Fibroblast of the conjunctiva (primary cell): ENCODE measurements at regions not wholly inside any gene's neighbourhood (a gene's known extent, or its start where the extent isn't known, plus 50 kb on each side); places are given as distances from the start of the nearest gene placed in this dataset.

ENCODE experiments used
- DNase-seq: peaks from one replicate; pipeline ENCODE4 v3.0.0-alpha.2; 2010; ENCODE audit warnings: low read depth

DNA sequence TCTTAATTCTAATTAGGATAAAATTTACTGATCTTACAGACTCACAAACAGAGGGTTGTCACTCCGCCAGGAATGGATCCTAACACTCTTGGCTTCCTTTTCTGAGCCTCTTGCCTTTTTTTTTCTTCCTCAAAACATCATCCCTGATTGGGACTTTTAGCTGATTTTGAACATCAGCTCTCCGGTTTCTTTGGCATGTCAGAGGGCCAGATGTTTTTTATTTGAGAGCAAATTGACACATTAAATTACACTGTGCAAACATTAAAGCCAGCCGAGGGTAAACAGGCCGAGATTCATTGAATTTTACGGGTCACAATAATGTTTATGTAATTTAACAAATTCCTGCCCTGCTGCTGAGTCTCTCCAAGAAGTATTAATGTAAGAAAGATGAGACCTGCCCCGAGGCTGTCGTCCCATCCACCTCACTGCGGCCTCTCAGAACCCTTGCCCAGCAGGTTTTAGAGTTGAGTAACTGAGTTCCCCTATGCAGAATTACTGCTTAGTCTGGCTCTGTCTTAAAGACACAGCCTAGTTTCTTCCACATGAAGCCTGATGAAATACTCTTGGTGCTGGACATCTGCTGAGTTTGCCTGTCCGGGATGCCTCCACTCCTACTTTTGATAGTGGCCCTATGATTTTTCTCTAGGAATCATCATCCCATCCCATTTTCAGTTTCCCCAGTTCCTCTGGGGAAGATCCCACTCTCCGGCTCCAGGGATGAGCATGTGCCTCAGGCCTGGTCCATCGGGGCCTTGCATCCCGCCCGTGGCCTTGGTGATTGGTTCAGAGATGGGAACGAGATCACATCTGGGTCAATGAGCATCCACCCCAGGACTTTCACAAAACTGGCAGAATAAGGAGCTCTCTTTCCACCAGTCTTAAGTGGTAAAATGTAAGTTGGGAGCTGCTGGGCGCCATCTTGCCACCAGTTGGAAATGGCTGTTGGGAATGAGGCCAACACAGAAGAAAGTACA lies 226.6 kb upstream of the TLE3 start:
- DNase-seq = peak; percentile 90

DNA sequence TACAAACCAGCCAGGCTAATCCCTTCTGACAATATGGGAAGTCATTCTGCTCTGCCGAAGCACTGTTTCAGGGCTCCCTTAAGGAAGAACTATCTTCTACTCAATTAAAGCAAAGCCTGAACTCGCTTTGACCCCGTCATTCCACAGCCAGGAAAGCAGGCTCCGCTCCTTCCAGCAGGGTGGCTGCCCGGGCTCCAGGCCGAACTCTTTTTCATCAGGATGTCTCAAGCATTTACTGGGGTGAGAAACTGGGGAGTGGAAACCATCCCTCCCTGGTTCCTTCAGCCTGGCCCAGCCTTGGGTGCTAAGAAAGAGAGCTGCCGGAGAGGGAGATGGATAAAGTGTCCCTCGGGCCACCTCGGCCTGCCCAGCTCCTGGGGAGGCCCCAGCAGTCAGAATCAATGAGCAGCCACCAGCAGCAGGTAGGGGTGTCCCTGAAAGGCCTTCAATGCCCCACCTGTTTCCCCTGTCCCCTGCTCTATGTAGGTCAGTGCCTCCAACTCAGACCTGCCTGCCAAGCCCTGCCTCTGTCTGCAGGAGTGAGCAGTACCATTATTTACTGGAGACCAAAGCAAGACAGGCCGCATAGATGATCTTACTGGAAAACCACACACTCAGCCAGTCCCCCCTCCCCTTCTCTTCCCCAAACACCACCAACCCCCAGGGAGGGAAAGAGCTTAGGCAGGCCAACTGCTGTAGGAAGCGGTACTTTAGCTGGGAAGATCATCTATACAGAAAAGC lies 225.6 kb upstream of the TLE3 start:
- DNase-seq = peak; percentile 45

DNA sequence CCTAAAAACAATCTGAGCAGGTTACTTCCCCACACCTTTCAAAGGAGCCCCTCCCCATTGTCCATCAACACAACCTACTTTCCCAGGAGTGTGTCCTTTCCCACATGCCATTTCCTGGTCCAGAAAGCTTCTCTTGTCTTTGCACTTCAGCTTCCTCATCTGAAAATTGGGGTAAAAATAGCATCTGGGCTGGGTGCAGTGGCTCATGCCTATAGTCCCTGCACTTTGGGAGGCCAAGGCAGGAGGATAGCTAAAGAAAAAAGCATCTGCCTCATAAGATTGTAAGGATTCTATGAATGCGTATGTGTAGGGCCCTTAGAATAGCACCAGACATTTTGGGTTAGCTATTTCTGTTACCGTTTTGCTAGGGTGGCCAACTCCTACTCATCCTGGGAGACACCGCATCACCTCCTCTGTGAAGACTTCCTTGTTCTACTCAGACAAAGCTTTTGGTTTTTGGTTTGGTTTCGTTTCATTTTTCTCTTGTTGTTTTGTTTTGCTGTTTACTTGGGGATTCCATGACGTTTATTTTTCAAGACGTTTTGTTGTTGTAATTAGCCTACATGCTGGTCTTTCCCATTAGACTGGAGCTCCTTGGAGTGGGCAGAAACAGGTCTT lies 224.4 kb upstream of the TLE3 start:
- no peak for DNase-seq

DNA sequence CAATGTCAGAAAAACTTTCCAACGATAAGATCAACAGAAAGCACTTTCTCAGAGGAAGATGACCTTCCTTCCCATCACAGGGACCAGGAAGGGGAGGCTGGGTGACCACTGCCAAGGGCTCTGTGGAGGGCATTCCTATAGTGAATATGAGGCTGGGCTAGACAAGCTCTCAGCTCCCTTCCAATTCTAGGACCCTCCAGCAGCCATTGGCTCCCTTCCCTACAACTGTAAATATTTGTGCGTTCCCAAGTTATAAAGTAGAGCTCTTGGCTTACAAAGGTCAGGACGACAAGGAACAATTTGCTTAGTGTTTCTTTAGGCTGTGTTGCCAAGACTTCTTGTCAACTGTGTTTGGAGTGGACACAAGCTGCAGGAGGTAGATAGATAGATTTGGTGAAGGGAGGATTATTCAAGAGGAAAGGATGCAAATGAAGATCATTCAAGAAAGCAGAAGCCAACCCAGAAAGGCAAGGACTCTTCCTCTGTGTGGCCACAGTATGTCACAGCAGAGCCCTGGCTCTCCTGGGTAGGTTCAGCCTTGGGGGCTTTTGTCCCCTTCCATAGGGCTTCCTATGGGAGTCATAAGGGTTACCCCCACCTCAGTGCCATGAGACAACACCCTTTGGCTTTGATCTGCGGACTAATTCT lies 223.6 kb upstream of the TLE3 start:
- no peak for DNase-seq

DNA sequence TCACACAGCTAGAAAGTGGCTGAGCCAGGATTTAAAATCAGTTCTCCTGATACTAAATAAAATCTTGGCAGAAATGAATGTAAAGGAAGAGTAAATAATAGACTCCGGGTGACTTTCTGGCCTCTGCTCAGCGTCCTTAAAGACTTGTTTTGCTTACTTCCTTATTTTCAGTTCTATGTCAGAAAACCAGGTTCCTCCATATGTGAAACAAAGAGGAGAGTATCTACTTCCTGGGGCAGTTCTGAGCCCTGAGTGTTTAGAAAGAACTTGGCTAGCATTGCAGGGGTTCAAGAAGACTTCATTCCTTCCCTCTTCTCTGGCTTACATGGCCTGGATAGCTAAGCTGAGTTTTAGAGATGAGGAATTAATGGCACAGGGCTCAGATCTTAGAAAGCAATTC lies 222.8 kb upstream of the TLE3 start:
- no peak for DNase-seq

DNA sequence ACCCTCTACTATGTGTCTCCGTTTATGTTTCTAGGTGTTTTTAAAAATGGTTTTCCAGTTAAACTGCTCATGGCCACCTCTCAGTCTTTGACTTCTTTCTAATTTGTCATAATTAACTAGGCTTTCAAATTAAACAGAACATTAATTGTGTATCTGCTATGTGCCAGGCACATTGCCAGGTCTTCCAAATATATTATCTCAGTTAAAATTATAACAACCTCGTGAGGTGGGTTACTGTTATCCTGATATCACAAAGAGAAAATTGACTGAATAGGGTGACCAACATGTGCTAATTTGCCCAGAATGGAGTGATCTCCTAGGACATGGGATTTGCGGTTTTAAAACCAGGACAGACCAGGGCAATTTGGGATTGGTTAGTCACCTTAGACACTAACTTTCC lies 222.4 kb upstream of the TLE3 start:
- DNase-seq = no peak

DNA sequence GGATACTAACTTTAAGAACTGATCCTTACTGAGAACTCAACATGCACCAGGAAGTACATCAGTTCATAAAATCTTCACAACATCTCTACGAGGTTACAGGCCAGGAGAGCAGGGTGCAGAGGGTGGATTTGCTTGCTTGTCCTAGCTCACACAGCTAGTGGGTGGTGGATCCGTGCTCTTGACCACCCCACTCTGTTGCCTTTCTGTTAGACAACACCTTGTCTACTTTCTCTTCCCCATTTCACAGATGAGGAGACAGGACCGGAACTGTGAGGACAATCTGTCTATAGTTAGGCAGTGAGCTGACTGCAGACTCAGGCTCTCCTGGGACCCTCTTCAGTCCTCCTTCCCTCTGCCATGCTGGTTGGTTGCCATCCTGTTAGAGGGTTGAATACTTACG lies 221.7 kb upstream of the TLE3 start:
- DNase-seq = no peak

DNA sequence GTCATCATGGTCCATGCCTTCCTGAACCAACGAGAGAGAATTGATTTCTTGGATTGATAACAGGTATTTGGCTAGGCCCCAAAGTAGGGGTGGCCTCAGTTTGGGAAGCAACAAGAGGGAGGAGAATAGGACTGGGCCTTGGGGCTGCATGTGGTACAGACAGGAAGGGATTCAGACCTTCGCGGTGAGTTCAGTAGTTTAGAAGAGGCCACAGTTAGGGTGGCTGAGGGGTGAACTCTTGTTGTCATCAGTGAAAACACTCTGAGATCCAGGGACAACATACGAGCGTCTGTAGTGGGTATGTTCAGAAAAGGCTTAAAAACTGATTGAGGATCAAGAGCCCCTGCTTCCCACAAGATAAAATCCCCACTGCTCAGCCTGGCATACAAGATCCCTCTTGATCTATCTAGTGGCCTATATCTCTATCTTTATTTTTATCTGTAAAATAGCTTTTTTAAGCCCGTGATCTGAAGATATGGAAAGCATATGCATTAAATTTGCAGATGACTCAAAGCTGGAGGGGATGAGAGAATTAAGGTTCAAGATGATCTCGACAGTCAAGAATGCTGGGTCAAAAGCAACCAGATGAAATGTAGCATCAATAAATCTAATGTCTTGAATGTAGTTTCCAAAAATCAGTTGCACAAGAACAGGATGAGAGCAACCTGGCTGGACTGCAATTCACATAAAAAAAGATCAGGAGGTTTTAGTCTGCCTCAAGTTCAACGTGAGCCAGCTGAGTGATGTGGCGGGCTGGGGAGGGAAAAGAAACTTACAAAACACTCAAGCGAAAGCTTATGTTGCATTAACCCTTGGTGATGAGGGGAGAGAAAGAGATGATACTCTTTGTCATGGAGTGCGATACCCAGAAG lies 221.1 kb upstream of the TLE3 start:
- DNase-seq = peak; percentile 85

DNA sequence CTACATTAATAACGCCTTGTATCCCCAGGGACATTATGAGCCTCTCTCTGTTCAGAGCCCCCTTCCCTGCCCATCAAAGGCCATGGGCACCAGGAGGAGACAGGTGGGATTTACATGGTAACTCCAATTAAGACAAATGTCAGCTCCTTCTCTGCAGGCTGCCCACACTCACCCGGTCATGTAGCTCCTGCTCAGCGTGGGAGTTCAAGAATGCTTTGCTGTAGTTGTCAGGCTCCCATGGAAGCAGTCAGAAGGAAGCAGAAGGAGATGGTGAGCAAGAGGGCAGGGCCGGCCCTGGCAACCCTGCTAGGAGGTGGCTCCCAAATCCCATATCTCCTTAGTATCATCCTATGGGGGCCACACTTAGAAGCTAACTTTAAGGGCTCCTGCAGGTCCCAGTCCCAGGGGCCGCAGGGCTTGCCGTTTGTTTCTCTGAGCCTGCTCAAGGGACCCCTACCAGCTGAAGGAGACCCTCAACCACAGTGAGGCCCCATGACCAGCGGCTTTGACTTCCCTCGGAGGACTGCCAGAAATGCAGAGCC lies 218.4 kb upstream of the TLE3 start:
- DNase-seq = no peak

DNA sequence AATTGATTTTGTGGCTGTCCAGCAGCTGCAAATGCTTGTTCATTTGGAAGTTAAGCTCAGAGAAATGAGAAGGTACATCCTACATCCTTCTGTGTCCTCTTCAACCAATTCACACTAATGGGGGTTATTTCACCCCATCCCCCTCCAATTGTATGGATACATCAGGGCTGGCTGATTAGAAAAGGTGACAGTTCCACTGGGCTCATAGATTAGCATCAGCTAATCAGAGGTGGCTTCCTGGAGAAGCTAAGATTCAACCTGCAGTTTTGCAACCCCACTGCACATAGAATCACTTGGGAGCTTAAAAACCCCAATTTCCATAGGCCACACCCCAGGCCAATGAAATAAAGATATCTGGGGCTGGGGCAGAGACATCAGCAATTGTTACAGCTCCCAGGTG lies 217.7 kb upstream of the TLE3 start:
- DNase-seq = no peak

DNA sequence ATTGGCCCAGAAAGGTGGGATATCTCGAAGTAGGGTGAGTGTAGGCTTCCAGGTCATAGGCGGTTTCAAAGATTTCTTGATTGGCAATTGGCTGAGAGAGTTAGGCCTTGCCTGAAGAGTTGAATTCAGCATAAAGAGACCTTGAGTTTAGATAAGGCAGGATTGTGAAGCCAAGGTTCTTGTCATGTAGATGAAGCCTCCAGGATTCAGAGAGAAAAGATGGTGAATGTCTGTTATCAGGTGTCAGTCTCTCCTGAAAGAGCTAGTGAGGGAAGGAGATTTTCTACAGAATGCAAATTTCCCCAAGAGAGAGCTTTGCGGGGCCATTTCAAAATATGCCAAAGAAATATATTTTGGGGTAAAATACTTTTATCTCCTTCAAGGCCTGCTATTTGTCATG lies 217.0 kb upstream of the TLE3 start:
- DNase-seq = no peak

DNA sequence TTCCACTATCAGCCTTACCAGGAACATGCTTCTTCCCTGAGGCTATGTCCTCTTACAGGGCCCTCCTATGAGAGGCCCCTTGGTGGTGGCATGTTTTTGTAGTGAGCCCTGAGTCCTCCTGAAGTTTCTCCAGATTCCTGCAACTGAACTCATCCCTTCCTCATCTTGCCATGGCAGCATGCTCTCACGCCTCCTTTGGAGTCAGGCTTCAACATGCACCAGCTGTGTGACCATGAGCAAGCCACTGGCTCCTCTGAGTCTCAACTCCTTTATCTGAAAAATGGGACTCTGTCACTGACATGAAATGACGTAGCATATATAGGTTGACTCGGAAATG lies 216.3 kb upstream of the TLE3 start:
- DNase-seq = no peak

DNA sequence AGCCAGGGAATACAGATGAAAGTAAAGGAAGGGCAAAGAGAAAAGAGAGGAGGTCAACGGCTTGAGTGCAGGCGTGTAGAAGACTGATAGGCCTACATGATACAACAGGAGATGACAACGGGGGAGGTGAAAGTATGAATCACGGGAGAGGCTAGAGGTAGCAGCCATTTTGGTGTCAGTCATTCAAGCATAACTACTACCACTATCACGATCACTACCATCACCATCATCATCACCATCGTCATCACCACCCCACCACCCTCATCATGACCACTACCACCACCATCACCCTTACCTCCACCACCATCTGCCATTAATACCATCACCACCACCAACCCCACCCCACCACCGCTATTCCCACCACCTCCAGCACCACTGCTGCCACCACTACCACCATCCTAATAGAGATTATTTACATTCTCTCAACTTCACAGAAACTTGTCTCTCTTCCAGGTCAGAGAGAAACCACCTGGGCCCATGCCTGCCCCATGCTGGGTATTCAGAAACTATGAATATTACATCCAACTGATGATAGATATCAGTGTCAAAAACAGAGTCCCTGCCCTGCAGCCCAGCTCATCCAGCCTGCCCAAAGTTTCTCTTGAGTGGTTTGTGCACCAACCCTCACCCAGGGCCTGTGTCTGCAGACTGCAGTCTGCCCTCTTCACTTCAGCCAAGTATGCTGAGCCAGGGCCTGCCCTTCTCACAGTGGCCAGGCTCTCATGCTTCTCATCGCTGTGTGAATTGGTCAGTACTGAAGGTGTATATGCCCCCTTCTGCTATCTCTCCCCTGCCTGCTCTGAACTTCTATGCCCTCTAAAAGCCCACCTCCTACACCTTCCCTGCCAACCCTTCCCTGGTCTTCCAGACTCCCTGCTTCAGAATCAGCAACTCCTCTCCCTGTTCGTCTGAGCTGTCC lies 215.6 kb upstream of the TLE3 start:
- DNase-seq = no peak

DNA sequence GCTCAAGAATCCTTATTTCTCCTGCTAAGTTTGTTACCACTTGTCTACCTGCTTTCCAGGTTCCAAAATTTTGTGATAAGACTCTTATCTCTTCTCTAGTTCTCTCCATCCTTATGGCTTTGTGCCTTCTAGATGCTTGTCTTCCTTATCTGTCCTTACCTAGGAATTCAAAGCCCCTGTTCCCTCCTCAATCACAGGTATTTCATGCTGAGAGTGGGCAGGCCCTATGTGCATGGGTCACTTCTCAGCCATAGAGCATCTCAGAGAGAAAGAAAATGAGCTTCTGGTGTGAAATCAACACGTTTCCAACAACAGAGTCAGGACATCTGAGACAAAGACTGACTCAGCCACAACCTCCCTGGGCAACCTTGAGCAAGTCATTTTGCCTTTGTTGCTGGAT lies 214.1 kb upstream of the TLE3 start:
- DNase-seq = no peak

DNA sequence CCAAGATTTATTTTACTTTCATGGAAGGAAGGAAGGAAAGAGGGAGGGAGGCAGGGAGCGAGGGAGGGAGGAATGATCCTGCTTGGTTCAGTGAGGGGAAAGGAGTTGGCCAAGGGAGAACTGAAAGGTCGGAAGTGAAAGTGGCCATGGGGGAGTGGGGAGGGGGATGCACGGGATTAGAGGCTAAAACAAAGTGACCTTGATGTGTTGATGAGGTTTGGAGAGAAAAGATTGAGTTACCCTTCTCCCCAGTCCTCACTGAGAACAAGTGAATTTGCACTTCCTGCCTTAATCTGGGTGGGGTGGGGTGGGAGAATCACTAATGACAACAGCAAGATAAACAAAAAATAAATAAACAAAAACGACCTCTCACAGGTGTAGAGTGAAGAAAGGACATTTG lies 212.0 kb upstream of the TLE3 start:
- DNase-seq = no peak

DNA sequence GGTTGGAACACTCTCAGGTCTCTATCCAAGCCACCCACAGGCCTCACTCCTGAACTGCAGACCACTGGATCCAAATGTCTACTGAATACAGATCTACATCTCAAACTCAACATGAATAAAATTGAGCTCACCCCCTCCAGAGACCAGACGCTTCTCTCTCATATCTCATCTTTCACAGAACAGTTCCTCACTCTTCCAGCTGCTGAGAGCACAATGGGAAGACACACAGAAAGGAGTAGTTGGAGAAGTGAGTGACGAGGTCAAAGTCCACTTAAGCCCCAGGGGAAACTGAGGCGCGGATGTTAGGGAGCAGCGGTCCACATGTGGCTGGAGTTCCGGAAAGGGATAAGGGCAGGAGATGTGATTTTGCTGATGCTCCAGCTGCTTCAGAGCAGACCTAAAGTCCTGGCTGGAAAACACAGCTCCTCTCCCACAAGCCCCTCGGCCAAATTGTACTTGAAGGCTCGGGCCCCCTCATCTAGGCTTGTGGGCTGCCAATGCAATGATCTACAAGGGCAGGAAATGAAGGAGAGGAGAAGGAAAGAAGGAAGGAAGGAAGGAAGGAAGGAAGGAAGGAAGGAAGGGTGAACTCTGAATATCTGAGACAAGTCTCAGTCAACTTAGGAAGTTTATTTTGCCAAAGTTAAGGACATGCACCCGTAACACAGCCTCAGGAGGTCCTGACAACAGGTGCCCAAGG lies 211.2 kb upstream of the TLE3 start:
- no peak for DNase-seq

DNA sequence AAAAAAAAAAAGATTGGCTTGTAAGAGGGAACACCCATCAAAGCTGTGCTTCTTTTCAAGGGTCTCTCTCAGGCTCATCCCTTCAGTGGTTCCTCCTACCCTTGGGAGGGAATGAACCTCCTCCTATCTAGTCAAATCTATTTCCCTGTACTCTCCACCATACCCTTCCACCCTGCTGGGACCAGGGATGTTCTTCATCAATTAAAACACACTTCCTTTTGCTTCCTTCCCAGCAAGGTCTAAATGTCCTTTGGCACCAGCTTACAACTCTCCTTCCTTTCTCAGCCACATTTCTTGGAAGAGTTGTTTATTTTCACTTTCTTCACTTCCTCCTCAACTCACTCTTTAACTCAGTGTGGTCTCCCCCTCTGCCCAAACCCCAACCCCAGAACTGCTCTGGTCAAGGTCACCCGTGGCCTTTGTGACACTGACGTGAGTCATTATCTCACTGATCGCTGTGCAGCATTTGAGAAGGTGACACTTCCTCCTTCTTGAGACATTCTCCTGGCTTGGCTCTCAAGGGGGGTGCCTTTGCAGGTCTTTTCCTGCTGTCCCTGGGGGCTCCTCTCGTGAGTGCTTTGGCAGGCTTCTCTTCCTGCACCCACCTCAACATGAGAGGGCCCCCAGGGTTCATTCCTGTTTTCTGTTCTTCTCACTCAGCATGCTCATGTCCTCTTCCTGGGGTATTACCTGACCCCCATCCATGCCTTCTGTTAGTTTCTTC lies 210.5 kb upstream of the TLE3 start:
- DNase-seq = no peak

DNA sequence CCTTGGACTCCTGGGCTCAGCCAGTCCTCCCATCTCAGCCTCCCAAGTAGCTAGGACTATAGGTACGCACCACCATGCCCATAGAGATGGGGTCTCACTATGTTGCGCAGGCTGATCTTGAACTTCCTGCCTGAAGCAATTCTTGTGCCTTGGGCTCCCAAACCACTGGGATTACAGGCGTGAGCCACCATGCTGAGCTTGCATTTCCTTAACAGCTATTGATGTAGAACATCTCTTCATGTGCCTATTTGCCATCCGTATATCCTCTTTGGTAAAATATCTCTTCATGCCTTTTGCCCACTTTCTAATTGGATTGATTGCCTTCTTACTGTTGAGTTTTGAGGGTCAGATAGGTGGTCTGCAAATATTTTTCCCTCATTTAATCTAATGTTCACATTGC lies 208.9 kb upstream of the TLE3 start:
- no peak for DNase-seq

DNA sequence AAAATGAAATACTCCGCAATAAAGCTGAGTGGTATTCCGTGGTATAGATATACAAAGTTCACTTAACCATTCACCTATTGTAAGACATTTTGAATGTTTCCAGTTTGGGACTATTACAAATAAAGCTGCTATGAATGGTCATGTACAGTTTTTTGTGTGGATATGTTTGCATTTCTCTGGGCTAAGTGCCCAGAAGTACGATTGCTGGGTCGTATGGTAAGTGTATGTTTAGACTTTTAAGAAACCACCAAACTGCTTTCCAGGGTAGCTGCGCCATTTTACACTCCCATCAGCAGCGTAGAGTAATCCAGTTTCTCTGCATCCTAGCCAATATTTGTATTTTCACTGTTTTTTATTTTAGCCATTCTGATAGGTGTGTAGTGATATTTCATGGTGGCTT lies 208.4 kb upstream of the TLE3 start:
- no peak for DNase-seq
